Vagina (tissue), 2 donors: ENCODE measurements at regions not wholly inside any gene's neighbourhood (a gene's known extent, or its start where the extent isn't known, plus 50 kb on each side); places are given as distances from the start of the nearest gene placed in this dataset.

Experiments used
- POLR2A ChIP-seq, 2 donors: fragments of 450-650 bp; IDR thresholded peaks; one replicate each; pipeline ENCODE4 v1.6.1; 2017; ENCODE audit warnings: antibody characterized with exemption in 2 of 2, mild to moderate bottlenecking in 2 of 2, moderate library complexity in 2 of 2
- TF ChIP-seq, protein P1 (sequence below), 3 experiments: fragments of 450-650 bp in 2 of 3; fragments of 200-600 bp in 1 of 3; sonication (generic) in 1 of 3; IDR thresholded peaks; one replicate each; pipeline ENCODE4 v1.5.1; 2017 to 2019; ENCODE audit warnings: antibody characterized with exemption in 3 of 3, mild to moderate bottlenecking in 2 of 3, moderate library complexity in 2 of 3

DNA sequence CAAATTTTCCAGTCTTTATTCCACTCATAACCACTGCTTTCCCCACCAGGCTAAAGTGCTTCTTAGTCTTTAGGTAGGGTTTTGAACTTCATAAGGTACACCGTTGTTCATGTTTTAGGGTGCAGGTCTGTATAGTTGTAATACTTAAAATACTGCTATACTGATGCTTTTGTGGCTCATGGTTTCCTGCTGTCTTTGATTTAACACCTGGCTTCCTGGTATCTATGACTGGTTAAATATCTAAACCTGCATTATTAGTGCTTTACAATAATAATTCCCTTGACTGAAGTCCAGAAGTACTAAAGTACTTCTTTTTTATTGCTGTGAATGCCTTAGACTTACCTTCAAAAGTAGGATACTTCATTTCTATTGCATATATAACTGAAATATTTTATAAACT is 384.7 kb downstream of the SRGAP2C start:
- TF ChIP-seq, protein P1, sequence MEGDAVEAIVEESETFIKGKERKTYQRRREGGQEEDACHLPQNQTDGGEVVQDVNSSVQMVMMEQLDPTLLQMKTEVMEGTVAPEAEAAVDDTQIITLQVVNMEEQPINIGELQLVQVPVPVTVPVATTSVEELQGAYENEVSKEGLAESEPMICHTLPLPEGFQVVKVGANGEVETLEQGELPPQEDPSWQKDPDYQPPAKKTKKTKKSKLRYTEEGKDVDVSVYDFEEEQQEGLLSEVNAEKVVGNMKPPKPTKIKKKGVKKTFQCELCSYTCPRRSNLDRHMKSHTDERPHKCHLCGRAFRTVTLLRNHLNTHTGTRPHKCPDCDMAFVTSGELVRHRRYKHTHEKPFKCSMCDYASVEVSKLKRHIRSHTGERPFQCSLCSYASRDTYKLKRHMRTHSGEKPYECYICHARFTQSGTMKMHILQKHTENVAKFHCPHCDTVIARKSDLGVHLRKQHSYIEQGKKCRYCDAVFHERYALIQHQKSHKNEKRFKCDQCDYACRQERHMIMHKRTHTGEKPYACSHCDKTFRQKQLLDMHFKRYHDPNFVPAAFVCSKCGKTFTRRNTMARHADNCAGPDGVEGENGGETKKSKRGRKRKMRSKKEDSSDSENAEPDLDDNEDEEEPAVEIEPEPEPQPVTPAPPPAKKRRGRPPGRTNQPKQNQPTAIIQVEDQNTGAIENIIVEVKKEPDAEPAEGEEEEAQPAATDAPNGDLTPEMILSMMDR (IDR thresholded peaks at IDR 0.05): no peak
- TF ChIP-seq POLR2A (IDR thresholded peaks at IDR 0.05): no peak
